ENCODE measurements at regions not wholly inside any gene's neighbourhood (a gene's known extent, or its start where the extent isn't known, plus 50 kb on each side); places are given as distances from the start of the nearest gene placed in this dataset.

- no peak for TF ChIP-seq ZFX (IDR thresholded peaks at IDR 0.05)
- no peak for TF ChIP-seq EGR1 (IDR thresholded peaks at IDR 0.05; ENCODE audit: low read depth)
- TF ChIP-seq ZNF274 (IDR thresholded peaks at IDR 0.05; ENCODE audit: low read depth, low read length), result no peak
These were observed 591.2 kb upstream of the POU3F3 start (continued) for GRCh38 chr2:104262714-104263113.

- H3K4me2 ChIP-seq (ENCODE audit: low read length), result no peak overlapping the region
- ChIA-PET POLR2A (no interaction called here), RAD21 (ENCODE audit: low non-redundant PET in 1 of 2, low total read pairs in 2 of 2, uncharacterized antibody in 2 of 2, unreplicated experiment in 2 of 2) (no interaction called here), CTCF (no interaction called here)
- H3K79me2 ChIP-seq (ENCODE audit: insufficient read depth, low read length), result no peaks in the 10 kb centered on the region
- no peak overlapping the region for H3K4me3 ChIP-seq (replicated peaks in 1 of 2; ENCODE audit: low read depth in 1 of 2, low read length in 2 of 2)
- H3K27me3 ChIP-seq (ENCODE audit: insufficient read depth, low read length), result no peaks in the 10 kb centered on the region
- ATAC-seq (no peak), DNase-seq (ENCODE audit: low read depth, low spot score) (no peak)
- H3K9ac ChIP-seq (ENCODE audit: low read length), result no peak overlapping the region
- no peaks in the 10 kb centered on the region for H4K20me1 ChIP-seq (ENCODE audit: insufficient read depth)
- TF ChIP-seq JUND (IDR thresholded peaks at IDR 0.05) (no peak), POLR2AphosphoS5 (IDR thresholded peaks at IDR 0.05; ENCODE audit: low read depth, low read length) (no peak)
- BruUV-seq (replicated peaks), result no TSS peak
- no peak overlapping the region for H2AFZ ChIP-seq (ENCODE audit: low read depth, low read length, poor library complexity, severe bottlenecking)
- no peaks in the 10 kb centered on the region for H3K9me2 ChIP-seq (ENCODE audit: insufficient read depth)
- intact Hi-C loops (cut with micrococcal nuclease), result no loop called here
- H3K4me1 ChIP-seq (ENCODE audit: control insufficient read depth in 1 of 2, insufficient read depth in 2 of 2, low read length in 2 of 2), result no peaks in the 10 kb centered on the region
- H3K27ac ChIP-seq (ENCODE audit: low read depth, low read length), result no peak overlapping the region
- no peaks in the 10 kb centered on the region for H3K36me3 ChIP-seq (ENCODE audit: control insufficient read depth in 1 of 2, insufficient read depth in 2 of 2, low read length in 2 of 2)
- H3K9me3 ChIP-seq (ENCODE audit: control insufficient read depth in 1 of 2, insufficient read depth in 1 of 2, low read depth in 1 of 2, low read length in 2 of 2), result peaks cover 0 to 16% of the 10 kb centered on the region in 2 experiments; a peak in 2 of 4 replicates
These were observed 574.3 kb upstream of the POU3F3 start for GRCh38 chr2:104279646-104280045.

GRCh38 chr2:104280216-104280615 is 573.7 kb upstream of the POU3F3 start:
- intact Hi-C loops (cut with micrococcal nuclease), result no loop called here
- BruUV-seq (replicated peaks), result no TSS peak
- TF ChIP-seq POLR2A (IDR thresholded peaks at IDR 0.05; ENCODE audit: borderline replicate concordance, extremely low read depth, insufficient read depth, insufficient read length) (no peak), ZFX (IDR thresholded peaks at IDR 0.05) (no peak), ZNF274 (IDR thresholded peaks at IDR 0.05; ENCODE audit: low read depth, low read length) (no peak), FOSL1 (IDR thresholded peaks at IDR 0.05; ENCODE audit: low read depth) (no peak), SIN3A (IDR thresholded peaks at IDR 0.05; ENCODE audit: low read depth) (no peak), MAX (IDR thresholded peaks at IDR 0.05) (no peak), JUND (IDR thresholded peaks at IDR 0.05) (no peak), EZH2phosphoT487 (IDR thresholded peaks at IDR 0.05; ENCODE audit: borderline replicate concordance) (no peak), RAD21 (IDR thresholded peaks at IDR 0.05; ENCODE audit: low read depth) (no peak), ZBTB33 (IDR thresholded peaks at IDR 0.05; ENCODE audit: extremely low read depth, insufficient replicate concordance, low read length) (no peak), POLR2AphosphoS5 (IDR thresholded peaks at IDR 0.05; ENCODE audit: low read depth, low read length) (no peak), SRF (IDR thresholded peaks at IDR 0.05; ENCODE audit: low read depth) (no peak), REST (IDR thresholded peaks at IDR 0.05; ENCODE audit: low read depth) (no peak), YY1 (IDR thresholded peaks at IDR 0.05; ENCODE audit: extremely low read depth, insufficient replicate concordance, low read depth, low read length) (no peak)

More at GRCh38 chr2:104280216-104280615, 573.7 kb upstream of the POU3F3 start:
- Histone ChIP-seq H4K20me1 (ENCODE audit: insufficient read depth) (no peaks in the 10 kb centered on the region), H3K4me2 (ENCODE audit: low read length) (no peak overlapping the region), H3K4me1 (ENCODE audit: control insufficient read depth in 1 of 2, insufficient read depth in 2 of 2, low read length in 2 of 2) (no peaks in the 10 kb centered on the region), H3K9ac (ENCODE audit: low read length) (no peak overlapping the region), H3K36me3 (ENCODE audit: control insufficient read depth in 1 of 2, insufficient read depth in 2 of 2, low read length in 2 of 2) (no peaks in the 10 kb centered on the region), H2AFZ (ENCODE audit: low read depth, low read length, poor library complexity, severe bottlenecking) (no peak overlapping the region), H3K27ac (ENCODE audit: low read depth, low read length) (no peak overlapping the region), H3K4me3 (replicated peaks in 1 of 2; ENCODE audit: low read depth in 1 of 2, low read length in 2 of 2) (no peak overlapping the region), H3K27me3 (ENCODE audit: insufficient read depth, low read length) (no peaks in the 10 kb centered on the region), H3K79me2 (ENCODE audit: insufficient read depth, low read length) (no peaks in the 10 kb centered on the region), H3K9me2 (ENCODE audit: insufficient read depth) (no peaks in the 10 kb centered on the region), H3K9me3 (ENCODE audit: control insufficient read depth in 1 of 2, insufficient read depth in 1 of 2, low read depth in 1 of 2, low read length in 2 of 2) (peaks cover 0 to 16% of the 10 kb centered on the region in 2 experiments; a peak in 2 of 4 replicates)
- CTCF ChIA-PET, result no interaction called here
- ATAC-seq, result no peak
- POLR2A ChIA-PET, result no interaction called here
- RAD21 ChIA-PET (ENCODE audit: low non-redundant PET in 1 of 2, low total read pairs in 2 of 2, uncharacterized antibody in 2 of 2, unreplicated experiment in 2 of 2), result no interaction called here
- no peak for DNase-seq (ENCODE audit: low read depth, low spot score)
